CD8-positive, alpha-beta memory T cell (primary cell): ENCODE measurements at regions not wholly inside any gene's neighbourhood (a gene's known extent, or its start where the extent isn't known, plus 50 kb on each side); places are given as distances from the start of the nearest gene placed in this dataset.

ENCODE experiments used
- CTCF ChIA-PET: fragments of 350-600 bp; sonication (Branson Sonifier 250); formaldehyde crosslinking; loops from one replicate; lab custom pipeline; 2021; ENCODE audit warnings: antibody characterized with exemption; lab: Charles Lee
- POLR2A ChIA-PET: fragments of 350-600 bp; sonication (Branson Sonifier 250); formaldehyde crosslinking; loops from one replicate; lab custom pipeline; 2021; ENCODE audit warnings: antibody characterized with exemption; lab: Charles Lee
- DNase-seq, 5 donors: peaks; one replicate each; pipeline versions ENCODE4 v3.0.0 to v3.0.0-alpha.2; 2020 to 2022; ENCODE audit warnings: mixed read lengths in 1 of 5
- H3K27ac ChIP-seq: one replicate; pipeline ENCODE4 v1.7.0; 2013; ENCODE audit warnings: low read depth, mild to moderate bottlenecking, low read length, moderate library complexity
- H3K27me3 ChIP-seq: 2 replicates; pipeline ENCODE4 v1.7.0; 2013; ENCODE audit warnings: low read length, mild to moderate bottlenecking; ENCODE audit not compliant: insufficient read depth, poor library complexity, severe bottlenecking
- H3K36me3 ChIP-seq: 2 replicates; pipeline ENCODE4 v1.7.0; 2013; ENCODE audit warnings: mild to moderate bottlenecking, low read length, moderate library complexity; ENCODE audit not compliant: insufficient read depth
- H3K4me1 ChIP-seq: 2 replicates; pipeline ENCODE4 v1.7.0; 2013; ENCODE audit warnings: mild to moderate bottlenecking, low read length, moderate library complexity; ENCODE audit not compliant: insufficient read depth
- H3K4me3 ChIP-seq: 2 replicates; pipeline ENCODE4 v1.7.0; 2013; ENCODE audit warnings: mild to moderate bottlenecking, low read length
- H3K9me3 ChIP-seq: 2 replicates; pipeline ENCODE4 v1.7.0; 2013; ENCODE audit warnings: mild to moderate bottlenecking, low read length
- H3K27ac Mint-ChIP-seq, 8 donors: one replicate each; pipeline ENCODE4 v1.8.0; 2020 to 2021; ENCODE audit warnings: mixed read lengths in 8 of 8, mild to moderate bottlenecking in 6 of 8, inconsistent platforms in 3 of 8, moderate library complexity in 3 of 8
- H3K27me3 Mint-ChIP-seq, 2 donors: one replicate each; pipeline ENCODE4 v1.8.0; 2020 to 2021; ENCODE audit warnings: mixed read lengths in 2 of 2, mild to moderate bottlenecking in 1 of 2, moderate library complexity in 1 of 2
- H3K36me3 Mint-ChIP-seq, 3 donors: one replicate each; pipeline ENCODE4 v1.8.0; 2020 to 2021; ENCODE audit warnings: mixed read lengths in 3 of 3, inconsistent platforms in 1 of 3, mild to moderate bottlenecking in 1 of 3
- H3K4me1 Mint-ChIP-seq, 3 donors: one replicate each; pipeline ENCODE4 v1.8.0; 2020 to 2021; ENCODE audit warnings: mixed read lengths in 3 of 3, inconsistent platforms in 1 of 3, mild to moderate bottlenecking in 1 of 3
- H3K4me3 Mint-ChIP-seq, 7 donors: one replicate each; pipeline ENCODE4 v1.8.0; 2020 to 2021; ENCODE audit warnings: mixed read lengths in 7 of 7, mild to moderate bottlenecking in 6 of 7, moderate library complexity in 4 of 7, inconsistent platforms in 2 of 7
- H3K9me3 Mint-ChIP-seq, 5 donors: one replicate each; pipeline ENCODE4 v1.8.0; 2020 to 2022; ENCODE audit warnings: mixed read lengths in 5 of 5, mild to moderate bottlenecking in 3 of 5, moderate library complexity in 2 of 5, inconsistent platforms in 1 of 5

GRCh38 chr16:55152875-55153390 is 171.1 kb upstream of the IRX6 start:
- CTCF ChIA-PET: no interaction called here
- no peak for DNase-seq

GRCh38 chr16:55154262-55154661 is 169.7 kb upstream of the IRX6 start:
- no peak for DNase-seq
- Histone ChIP-seq H3K4me1 (no peaks in the 10 kb centered on the region), H3K36me3 (no peaks in the 10 kb centered on the region), H3K27ac (no peak overlapping the region), H3K4me3 (no peak overlapping the region), H3K27me3 (no peaks in the 10 kb centered on the region), H3K9me3 (no peaks in the 10 kb centered on the region)
- H3K4me1 Mint-ChIP-seq: no peaks in the 10 kb centered on the region
- peaks cover 0 to 5% (median 0%) of the 10 kb centered on the region in 5 donors for H3K9me3 Mint-ChIP-seq
- POLR2A ChIA-PET: no interaction called here
- CTCF ChIA-PET: no interaction called here
- no peak overlapping the region for H3K27ac Mint-ChIP-seq
- H3K36me3 Mint-ChIP-seq: no peaks in the 10 kb centered on the region
- H3K27me3 Mint-ChIP-seq: peaks cover 4 to 5% of the 10 kb centered on the region in 2 donors
- H3K4me3 Mint-ChIP-seq: no peak overlapping the region

More at GRCh38 chr16:55152875-55153390, 171.1 kb upstream of the IRX6 start:
- Histone ChIP-seq H3K27me3 (no peaks in the 10 kb centered on the region), H3K9me3 (no peaks in the 10 kb centered on the region), H3K4me1 (no peaks in the 10 kb centered on the region), H3K27ac (no peak overlapping the region), H3K36me3 (no peaks in the 10 kb centered on the region), H3K4me3 (no peak overlapping the region)
- Mint-ChIP-seq H3K4me3 (no peak overlapping the region), H3K27me3 (peaks cover 4 to 5% of the 10 kb centered on the region in 2 donors), H3K36me3 (no peaks in the 10 kb centered on the region), H3K27ac (no peak overlapping the region), H3K4me1 (no peaks in the 10 kb centered on the region), H3K9me3 (peaks cover 0 to 2% (median 0%) of the 10 kb centered on the region in 5 donors)
- POLR2A ChIA-PET: no interaction called here

GRCh38 chr16:55154956-55155355 is 169.0 kb upstream of the IRX6 start:
- CTCF ChIA-PET: no interaction called here
- no peak overlapping the region for H3K4me3 Mint-ChIP-seq
- no peak for DNase-seq

GRCh38 chr16:55155815-55156214 is 168.2 kb upstream of the IRX6 start:
- H3K27me3 Mint-ChIP-seq: peaks cover 4 to 5% of the 10 kb centered on the region in 2 donors
- H3K4me3 Mint-ChIP-seq: no peak overlapping the region
- Histone ChIP-seq H3K9me3 (no peaks in the 10 kb centered on the region), H3K27ac (no peak overlapping the region), H3K36me3 (no peaks in the 10 kb centered on the region), H3K4me1 (no peaks in the 10 kb centered on the region), H3K27me3 (no peaks in the 10 kb centered on the region), H3K4me3 (no peak overlapping the region)
- ChIA-PET CTCF (no interaction called here), POLR2A (no interaction called here)
- no peak overlapping the region for H3K27ac Mint-ChIP-seq
- H3K9me3 Mint-ChIP-seq: peaks cover 0 to 5% (median 0%) of the 10 kb centered on the region in 5 donors
- no peak for DNase-seq
- H3K36me3 Mint-ChIP-seq: no peaks in the 10 kb centered on the region
- H3K4me1 Mint-ChIP-seq: no peaks in the 10 kb centered on the region

More at GRCh38 chr16:55154956-55155355, 169.0 kb upstream of the IRX6 start:
- Mint-ChIP-seq H3K9me3 (peaks cover 0 to 5% (median 0%) of the 10 kb centered on the region in 5 donors), H3K27me3 (peaks cover 4 to 5% of the 10 kb centered on the region in 2 donors), H3K4me1 (no peaks in the 10 kb centered on the region), H3K36me3 (no peaks in the 10 kb centered on the region), H3K27ac (no peak overlapping the region)
- Histone ChIP-seq H3K36me3 (no peaks in the 10 kb centered on the region), H3K9me3 (no peaks in the 10 kb centered on the region), H3K27ac (no peak overlapping the region), H3K4me3 (no peak overlapping the region), H3K27me3 (no peaks in the 10 kb centered on the region), H3K4me1 (no peaks in the 10 kb centered on the region)
- POLR2A ChIA-PET: no interaction called here

- H3K27me3 Mint-ChIP-seq: peaks cover 0 to 3% of the 10 kb centered on the region in 2 donors
- no peak for DNase-seq
- Histone ChIP-seq H3K27ac (no peak overlapping the region), H3K36me3 (no peaks in the 10 kb centered on the region), H3K4me3 (no peak overlapping the region), H3K9me3 (no peaks in the 10 kb centered on the region), H3K27me3 (no peaks in the 10 kb centered on the region), H3K4me1 (no peaks in the 10 kb centered on the region)
- no peak overlapping the region for H3K4me3 Mint-ChIP-seq
- H3K27ac Mint-ChIP-seq: no peak overlapping the region
- peaks cover 0 to 2% (median 0%) of the 10 kb centered on the region in 5 donors for H3K9me3 Mint-ChIP-seq
- ChIA-PET POLR2A (no interaction called here), CTCF (no interaction called here)
- H3K36me3 Mint-ChIP-seq: no peaks in the 10 kb centered on the region
- H3K4me1 Mint-ChIP-seq: no peaks in the 10 kb centered on the region
Observed at GRCh38 chr16:55169780-55170179, 154.2 kb upstream of the IRX6 start.

- Histone ChIP-seq H3K4me1 (no peaks in the 10 kb centered on the region), H3K27ac (no peak overlapping the region), H3K27me3 (no peaks in the 10 kb centered on the region), H3K9me3 (no peaks in the 10 kb centered on the region), H3K36me3 (no peaks in the 10 kb centered on the region), H3K4me3 (no peak overlapping the region)
- no peaks in the 10 kb centered on the region for H3K9me3 Mint-ChIP-seq
- H3K27me3 Mint-ChIP-seq: peaks cover 0 to 3% of the 10 kb centered on the region in 2 donors
- H3K4me1 Mint-ChIP-seq: no peaks in the 10 kb centered on the region
- ChIA-PET POLR2A (no interaction called here), CTCF (no interaction called here)
- no peak overlapping the region for H3K4me3 Mint-ChIP-seq
- H3K36me3 Mint-ChIP-seq: no peaks in the 10 kb centered on the region
- DNase-seq: no peak
- no peak overlapping the region for H3K27ac Mint-ChIP-seq
Observed at GRCh38 chr16:55171241-55171640, 152.8 kb upstream of the IRX6 start.

GRCh38 chr16:55175389-55175788 is 148.6 kb upstream of the IRX6 start:
- Mint-ChIP-seq H3K27ac (no peak overlapping the region), H3K36me3 (no peaks in the 10 kb centered on the region), H3K27me3 (peaks cover 0 to 3% of the 10 kb centered on the region in 2 donors), H3K4me1 (no peaks in the 10 kb centered on the region), H3K4me3 (no peak overlapping the region), H3K9me3 (peaks cover 0 to 3% (median 0%) of the 10 kb centered on the region in 5 donors)
- Histone ChIP-seq H3K9me3 (no peaks in the 10 kb centered on the region), H3K36me3 (no peaks in the 10 kb centered on the region), H3K27me3 (no peaks in the 10 kb centered on the region), H3K4me1 (no peaks in the 10 kb centered on the region), H3K27ac (no peak overlapping the region), H3K4me3 (no peak overlapping the region)
- CTCF ChIA-PET: no interaction called here
- DNase-seq: no peak
- POLR2A ChIA-PET: no interaction called here

GRCh38 chr16:55176901-55177300 is 147.1 kb upstream of the IRX6 start:
- Mint-ChIP-seq H3K4me1 (no peaks in the 10 kb centered on the region), H3K27ac (no peak overlapping the region), H3K9me3 (peaks cover 0 to 3% (median 0%) of the 10 kb centered on the region in 5 donors), H3K27me3 (peaks cover 0 to 3% of the 10 kb centered on the region in 2 donors), H3K4me3 (no peak overlapping the region), H3K36me3 (no peaks in the 10 kb centered on the region)
- no peak overlapping the region for H3K27ac ChIP-seq
- no peaks in the 10 kb centered on the region for H3K4me1 ChIP-seq
- ChIA-PET POLR2A (no interaction called here), CTCF (no interaction called here)
- DNase-seq: no peak
- no peaks in the 10 kb centered on the region for H3K36me3 ChIP-seq
- no peak overlapping the region for H3K4me3 ChIP-seq
- H3K27me3 ChIP-seq: no peaks in the 10 kb centered on the region
- no peaks in the 10 kb centered on the region for H3K9me3 ChIP-seq
